HG02981 (cell line): ENCODE measurements at regions not wholly inside any gene's neighbourhood (a gene's known extent, or its start where the extent isn't known, plus 50 kb on each side); places are given as distances from the start of the nearest gene placed in this dataset.

Experiments
- ATAC-seq: cut with Tn5 transposase; IDR thresholded peaks from one replicate; pipeline ENCODE4 v1.9.1; 2021; ENCODE audit warnings: mild to moderate bottlenecking, moderate library complexity; ENCODE audit not compliant: unreplicated experiment

- ATAC-seq: no peak
These were observed 265.4 kb upstream of the B3GAT1 start for GRCh38 chr11:134677397-134677822.

- no peak for ATAC-seq
These were observed 264.7 kb upstream of the B3GAT1 start for GRCh38 chr11:134676516-134677287.

- no peak for ATAC-seq
These were observed 263.9 kb upstream of the B3GAT1 start for GRCh38 chr11:134675983-134676382.

- no peak for ATAC-seq
These were observed 262.9 kb upstream of the B3GAT1 start for GRCh38 chr11:134674974-134675373.

GRCh38 chr11:134670961-134671370 is 258.9 kb upstream of the B3GAT1 start:
- no peak for ATAC-seq

- no peak for ATAC-seq
These were observed 258.3 kb upstream of the B3GAT1 start for GRCh38 chr11:134670247-134670782.

- ATAC-seq: no peak
These were observed 257.8 kb upstream of the B3GAT1 start for GRCh38 chr11:134669796-134670195.

- ATAC-seq: no peak
These were observed 256.8 kb upstream of the B3GAT1 start for GRCh38 chr11:134668796-134669195.

GRCh38 chr11:134668076-134668475 is 256.0 kb upstream of the B3GAT1 start:
- ATAC-seq: no peak

GRCh38 chr11:134667505-134667904 is 255.5 kb upstream of the B3GAT1 start:
- ATAC-seq: no peak

- ATAC-seq: no peak
These were observed 255.1 kb upstream of the B3GAT1 start for GRCh38 chr11:134667175-134667500.

- ATAC-seq: no peak
These were observed 254.5 kb upstream of the B3GAT1 start for GRCh38 chr11:134666273-134667174.

- no peak for ATAC-seq
These were observed 253.7 kb upstream of the B3GAT1 start for GRCh38 chr11:134665571-134666270.

- no peak for ATAC-seq
These were observed 253.1 kb upstream of the B3GAT1 start for GRCh38 chr11:134665188-134665535.

GRCh38 chr11:134664447-134665187 is 252.6 kb upstream of the B3GAT1 start:
- no peak for ATAC-seq

GRCh38 chr11:134663506-134664313 is 251.7 kb upstream of the B3GAT1 start:
- ATAC-seq: no peak

GRCh38 chr11:134662629-134663360 is 250.8 kb upstream of the B3GAT1 start:
- no peak for ATAC-seq

GRCh38 chr11:134661660-134662059 is 249.6 kb upstream of the B3GAT1 start:
- no peak for ATAC-seq

- ATAC-seq: no peak
These were observed 248.4 kb upstream of the B3GAT1 start for GRCh38 chr11:134660416-134660815.
